Calu3 (cell line): ENCODE measurements at regions not wholly inside any gene's neighbourhood (a gene's known extent, or its start where the extent isn't known, plus 50 kb on each side); places are given as distances from the start of the nearest gene placed in this dataset.

Source experiments
- BruUV-seq: library from RNA; stranded (reverse); fragments of 400-500 nt; replicated peaks from 2 replicates; lab custom pipeline; 2021; lab: Mats Ljungman, UMichigan
- CTCF ChIA-PET: fragments of 300-600 bp; sonication (Branson Sonifier 250); formaldehyde crosslinking; loops from one replicate; lab custom pipeline; 2022; ENCODE audit warnings: antibody characterized with exemption; lab: Charles Lee
- DNase-seq: peaks from one replicate; pipeline ENCODE4 v3.0.0; 2022
- H3K27ac Mint-ChIP-seq: one replicate; pipeline ENCODE4 v1.8.0; 2022; ENCODE audit warnings: mixed read lengths; ENCODE audit not compliant: unreplicated experiment
- H3K27me3 Mint-ChIP-seq: one replicate; pipeline ENCODE4 v1.8.0; 2022; ENCODE audit warnings: mixed read lengths; ENCODE audit not compliant: unreplicated experiment
- H3K36me3 Mint-ChIP-seq: one replicate; pipeline ENCODE4 v1.8.0; 2022; ENCODE audit warnings: mild to moderate bottlenecking, moderate library complexity, mixed read lengths; ENCODE audit not compliant: insufficient read depth, unreplicated experiment
- H3K4me1 Mint-ChIP-seq: one replicate; pipeline ENCODE4 v1.8.0; 2022; ENCODE audit warnings: mild to moderate bottlenecking, low read depth, mixed read lengths; ENCODE audit not compliant: unreplicated experiment
- H3K4me3 Mint-ChIP-seq: one replicate; pipeline ENCODE4 v1.8.0; 2022; ENCODE audit warnings: mild to moderate bottlenecking, low read depth, moderate library complexity, mixed read lengths; ENCODE audit not compliant: unreplicated experiment
- H3K9me3 Mint-ChIP-seq: one replicate; pipeline ENCODE4 v1.8.0; 2022; ENCODE audit warnings: low read depth, mixed read lengths; ENCODE audit not compliant: unreplicated experiment
- intact Hi-C: fragments of 100-400 bp; cut with micrococcal nuclease; formaldehyde crosslinking; loops from one replicate; pipeline ENCODE4 v1.10.0; 2022; ENCODE audit not compliant: unreplicated experiment
- TF ChIP-seq, protein P1 (sequence below): fragments of 200-600 bp; IDR thresholded peaks from one replicate; pipeline ENCODE4 v1.8.0; 2022; ENCODE audit warnings: antibody characterized with exemption; ENCODE audit not compliant: unreplicated experiment

DNA sequence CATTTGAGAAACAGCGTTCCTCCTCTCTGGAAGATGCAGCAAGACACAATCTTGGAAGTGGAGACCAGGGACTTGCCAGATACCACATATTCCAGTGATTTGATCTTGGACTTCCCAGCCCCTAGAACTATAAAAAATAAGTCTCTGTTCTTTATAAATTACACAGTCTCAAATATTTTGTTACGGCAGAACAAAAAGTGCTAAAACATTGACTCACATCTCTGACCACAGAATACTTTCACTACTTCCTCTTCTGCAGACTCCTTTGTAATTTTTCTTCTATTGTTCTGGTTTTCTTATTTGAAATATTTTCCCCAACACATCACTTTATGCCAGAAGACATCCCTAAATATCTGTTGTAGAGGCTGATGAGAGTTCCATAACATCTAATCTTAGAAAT is 706.1 kb upstream of the CDH18 start:
- no peaks in the 10 kb centered on the region for H3K27me3 Mint-ChIP-seq
- DNase-seq = no peak
- no TSS peak for BruUV-seq
- H3K36me3 Mint-ChIP-seq = no peaks in the 10 kb centered on the region
- H3K27ac Mint-ChIP-seq = no peak overlapping the region
- TF ChIP-seq, protein P1, sequence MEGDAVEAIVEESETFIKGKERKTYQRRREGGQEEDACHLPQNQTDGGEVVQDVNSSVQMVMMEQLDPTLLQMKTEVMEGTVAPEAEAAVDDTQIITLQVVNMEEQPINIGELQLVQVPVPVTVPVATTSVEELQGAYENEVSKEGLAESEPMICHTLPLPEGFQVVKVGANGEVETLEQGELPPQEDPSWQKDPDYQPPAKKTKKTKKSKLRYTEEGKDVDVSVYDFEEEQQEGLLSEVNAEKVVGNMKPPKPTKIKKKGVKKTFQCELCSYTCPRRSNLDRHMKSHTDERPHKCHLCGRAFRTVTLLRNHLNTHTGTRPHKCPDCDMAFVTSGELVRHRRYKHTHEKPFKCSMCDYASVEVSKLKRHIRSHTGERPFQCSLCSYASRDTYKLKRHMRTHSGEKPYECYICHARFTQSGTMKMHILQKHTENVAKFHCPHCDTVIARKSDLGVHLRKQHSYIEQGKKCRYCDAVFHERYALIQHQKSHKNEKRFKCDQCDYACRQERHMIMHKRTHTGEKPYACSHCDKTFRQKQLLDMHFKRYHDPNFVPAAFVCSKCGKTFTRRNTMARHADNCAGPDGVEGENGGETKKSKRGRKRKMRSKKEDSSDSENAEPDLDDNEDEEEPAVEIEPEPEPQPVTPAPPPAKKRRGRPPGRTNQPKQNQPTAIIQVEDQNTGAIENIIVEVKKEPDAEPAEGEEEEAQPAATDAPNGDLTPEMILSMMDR = no peak
- no peaks in the 10 kb centered on the region for H3K9me3 Mint-ChIP-seq
- H3K4me3 Mint-ChIP-seq = no peak overlapping the region
- intact Hi-C loops = no loop called here
- CTCF ChIA-PET = no interaction called here
- no peaks in the 10 kb centered on the region for H3K4me1 Mint-ChIP-seq

DNA sequence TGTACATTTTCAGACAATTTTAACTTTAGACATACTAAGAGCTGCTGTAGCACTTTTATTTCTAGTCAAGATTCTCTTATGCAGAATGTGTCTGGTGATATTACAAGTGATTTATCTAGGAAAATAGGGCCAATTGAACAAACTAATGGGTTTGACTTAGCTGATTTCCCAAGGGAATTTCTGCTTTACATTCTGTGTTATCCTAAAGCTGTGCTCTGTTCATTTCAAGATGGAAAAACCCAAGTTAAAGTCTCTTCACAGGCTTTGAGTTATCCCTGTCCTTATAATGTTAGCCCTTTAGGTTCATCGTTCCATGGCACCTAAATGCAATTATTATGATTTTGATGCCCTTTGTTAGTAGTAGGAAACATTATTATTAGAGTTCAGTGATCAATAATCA is 704.9 kb upstream of the CDH18 start:
- H3K27ac Mint-ChIP-seq = no peak overlapping the region
- H3K4me3 Mint-ChIP-seq = no peak overlapping the region
- H3K36me3 Mint-ChIP-seq = no peaks in the 10 kb centered on the region
- TF ChIP-seq, protein P1 = no peak
- H3K4me1 Mint-ChIP-seq = no peaks in the 10 kb centered on the region
- CTCF ChIA-PET = no interaction called here
- no peaks in the 10 kb centered on the region for H3K27me3 Mint-ChIP-seq
- DNase-seq = no peak
- intact Hi-C loops = no loop called here
- peaks cover 2% of the 10 kb centered on the region for H3K9me3 Mint-ChIP-seq
- BruUV-seq = no TSS peak

DNA sequence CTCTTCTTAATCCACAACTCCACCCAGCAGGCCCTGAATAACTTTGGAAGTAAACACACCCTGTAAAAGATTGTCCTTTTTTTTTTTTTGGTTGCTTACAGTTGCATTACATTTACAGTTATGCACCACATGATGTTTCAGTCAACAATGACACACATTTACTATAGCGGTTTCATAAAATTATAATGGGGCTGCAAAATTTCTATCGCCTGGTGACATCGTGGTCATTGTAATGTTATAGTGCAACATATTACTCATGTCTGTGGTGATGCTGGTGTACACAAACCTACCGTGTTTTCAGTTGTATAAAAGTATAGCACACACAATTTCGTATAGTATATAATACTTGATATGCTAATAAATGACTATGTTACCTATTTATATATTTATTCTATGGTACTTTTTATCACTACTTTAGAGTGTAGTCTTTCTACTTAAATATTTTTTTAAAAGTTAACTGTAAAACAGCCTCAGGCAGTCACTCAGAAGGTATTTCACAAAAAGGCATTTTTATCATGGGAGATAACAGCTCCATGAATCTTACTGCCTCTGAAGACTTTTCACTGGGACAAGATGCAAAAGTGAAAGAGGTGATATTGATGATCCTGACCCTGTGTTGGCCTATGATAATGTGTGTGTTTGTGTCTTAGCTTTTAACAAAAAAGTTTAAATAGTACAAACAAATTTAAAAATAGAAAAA is 695.4 kb upstream of the CDH18 start:
- H3K4me1 Mint-ChIP-seq = peaks cover 8% of the 10 kb centered on the region
- CTCF ChIA-PET = no interaction called here
- no peaks in the 10 kb centered on the region for H3K27me3 Mint-ChIP-seq
- BruUV-seq = no TSS peak
- H3K36me3 Mint-ChIP-seq = no peaks in the 10 kb centered on the region
- TF ChIP-seq, protein P1 = no peak
- peaks cover 5% of the 10 kb centered on the region for H3K9me3 Mint-ChIP-seq
- no peak overlapping the region for H3K27ac Mint-ChIP-seq
- intact Hi-C loops = no loop called here
- no peak for DNase-seq
- H3K4me3 Mint-ChIP-seq = no peak overlapping the region

DNA sequence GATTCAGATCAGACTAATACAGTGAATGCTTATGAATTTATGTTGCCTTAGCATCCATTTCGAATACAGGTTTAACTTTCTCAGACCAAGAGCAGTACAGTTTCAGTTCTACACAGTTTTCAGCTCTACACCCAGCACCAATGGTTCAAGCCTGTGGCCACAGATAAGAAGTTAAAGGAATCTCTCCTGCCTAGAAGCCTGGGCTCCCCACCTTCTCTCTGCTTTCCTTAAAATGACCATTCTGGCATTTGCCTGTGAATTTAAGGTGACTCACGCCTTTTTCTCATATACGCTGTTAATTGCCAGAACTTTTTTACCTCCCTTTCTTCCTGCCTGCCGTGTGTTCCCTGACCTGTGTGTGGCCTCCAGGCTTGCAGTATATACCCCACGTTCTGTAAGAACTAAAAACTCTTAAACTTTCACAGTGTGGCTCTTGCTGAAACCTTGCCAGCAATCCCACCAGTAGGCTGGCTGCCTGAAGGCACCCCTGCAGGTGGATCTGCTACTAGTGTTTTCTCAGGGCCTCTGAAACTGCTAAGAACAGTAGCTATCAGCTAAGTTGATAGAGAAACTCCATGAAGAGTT is 692.8 kb upstream of the CDH18 start:
- TF ChIP-seq, protein P1 = no peak
- intact Hi-C loops = no loop called here
- H3K27me3 Mint-ChIP-seq = no peaks in the 10 kb centered on the region
- no peak overlapping the region for H3K4me3 Mint-ChIP-seq
- DNase-seq = no peak
- H3K4me1 Mint-ChIP-seq = peaks cover 8% of the 10 kb centered on the region
- no peak overlapping the region for H3K27ac Mint-ChIP-seq
- H3K9me3 Mint-ChIP-seq = peaks cover 2% of the 10 kb centered on the region
- H3K36me3 Mint-ChIP-seq = no peaks in the 10 kb centered on the region
- BruUV-seq = no TSS peak
- CTCF ChIA-PET = no interaction called here
